H9 (cell line): ENCODE measurements at regions not wholly inside any gene's neighbourhood (a gene's known extent, or its start where the extent isn't known, plus 50 kb on each side); places are given as distances from the start of the nearest gene placed in this dataset.

Experiments
- DNase-seq: peaks from one replicate; pipeline ENCODE4 v3.0.0-alpha.2; 2017
- H2AFZ ChIP-seq: one replicate; pipeline ENCODE4 v1.6.1; 2013; ENCODE audit warnings: mild to moderate bottlenecking, low read length, control low read depth, moderate library complexity
- H2AK5ac ChIP-seq: 2 replicates; pipeline ENCODE4 v1.6.1; 2013; ENCODE audit warnings: low read length, control low read depth, mixed read lengths; ENCODE audit not compliant: insufficient read length
- H2BK120ac ChIP-seq: one replicate; pipeline ENCODE4 v1.6.1; 2013; ENCODE audit warnings: low read depth, mild to moderate bottlenecking, low read length, control low read depth, inconsistent platforms; ENCODE audit not compliant: poor library complexity, severe bottlenecking
- H2BK12ac ChIP-seq: 2 replicates; pipeline ENCODE4 v1.6.1; 2013; ENCODE audit warnings: low read length, control low read depth, mixed read lengths, low read depth; ENCODE audit not compliant: insufficient read length
- H2BK15ac ChIP-seq: 2 replicates; pipeline ENCODE4 v1.6.1; 2013; ENCODE audit warnings: low read depth, low read length, control low read depth
- H2BK20ac ChIP-seq: one replicate; pipeline ENCODE4 v1.6.1; 2013; ENCODE audit warnings: low read depth, mild to moderate bottlenecking, low read length, control low read depth, inconsistent platforms; ENCODE audit not compliant: poor library complexity, severe bottlenecking
- H2BK5ac ChIP-seq: 2 replicates; pipeline ENCODE4 v1.6.1; 2013; ENCODE audit warnings: low read length, control low read depth, mixed read lengths; ENCODE audit not compliant: insufficient read length
- H3K14ac ChIP-seq: 2 replicates; pipeline ENCODE4 v1.6.1; 2013; ENCODE audit warnings: low read length, control low read depth; ENCODE audit not compliant: insufficient read depth
- H3K18ac ChIP-seq: 2 replicates; pipeline ENCODE4 v1.6.1; 2013; ENCODE audit warnings: low read depth, mild to moderate bottlenecking, mixed read lengths, low read length, control low read depth; ENCODE audit not compliant: insufficient read length
- H3K23ac ChIP-seq: 2 replicates; pipeline ENCODE4 v1.6.1; 2013; ENCODE audit warnings: low read length, control low read depth, mixed read lengths, low read depth; ENCODE audit not compliant: insufficient read length
- H3K23me2 ChIP-seq: 2 replicates; pipeline ENCODE4 v1.6.1; 2013; ENCODE audit warnings: low read depth, mild to moderate bottlenecking, mixed read lengths, low read length, control low read depth; ENCODE audit not compliant: insufficient read length, poor library complexity, severe bottlenecking
- H3K27ac ChIP-seq: 2 replicates; pipeline ENCODE4 v1.5.1; 2013; ENCODE audit warnings: low read length, control low read depth, mixed read lengths, low read depth; ENCODE audit not compliant: insufficient read length
- H3K27me3 ChIP-seq: 2 replicates; pipeline ENCODE4 v1.6.1; 2013; ENCODE audit warnings: low read length, control low read depth, inconsistent platforms; ENCODE audit not compliant: insufficient read depth
- H3K4ac ChIP-seq: 2 replicates; pipeline ENCODE4 v1.6.1; 2013; ENCODE audit warnings: low read depth, mild to moderate bottlenecking, control low read depth, inconsistent platforms, low read length, moderate library complexity
- H3K4me1 ChIP-seq: 2 replicates; pipeline ENCODE4 v1.6.1; 2013; ENCODE audit warnings: low read length, control low read depth, inconsistent platforms; ENCODE audit not compliant: insufficient read depth
- H3K4me2 ChIP-seq: 2 replicates; pipeline ENCODE4 v1.6.1; 2013; ENCODE audit warnings: low read length, control low read depth, mixed read lengths; ENCODE audit not compliant: insufficient read length, insufficient read depth
- H3K56ac ChIP-seq: 2 replicates; pipeline ENCODE4 v1.6.1; 2013; ENCODE audit warnings: low read depth, mild to moderate bottlenecking, mixed read lengths, low read length, control low read depth; ENCODE audit not compliant: insufficient read length
- H3K79me1 ChIP-seq: 2 replicates; pipeline ENCODE4 v1.6.1; 2013; ENCODE audit warnings: low read depth, mild to moderate bottlenecking, moderate library complexity, low read length, control low read depth, inconsistent platforms; ENCODE audit not compliant: insufficient read depth, poor library complexity, severe bottlenecking
- H3K79me2 ChIP-seq: 2 replicates; pipeline ENCODE4 v1.6.1; 2013; ENCODE audit warnings: low read length, control low read depth, inconsistent platforms; ENCODE audit not compliant: insufficient read depth
- H3K9ac ChIP-seq: 2 replicates; pipeline ENCODE4 v1.6.1; 2013; ENCODE audit warnings: low read length, control low read depth, mixed read lengths; ENCODE audit not compliant: insufficient read length; ENCODE audit errors: extremely low read depth
- H3K9me3 ChIP-seq: one replicate; pipeline ENCODE4 v1.6.1; 2013; ENCODE audit warnings: low read depth, low read length, inconsistent platforms; ENCODE audit not compliant: control insufficient read depth
- H3T11ph ChIP-seq: one replicate; pipeline ENCODE4 v1.6.1; 2013; ENCODE audit warnings: mild to moderate bottlenecking, low read length, control low read depth, inconsistent platforms
- H4K20me1 ChIP-seq: one replicate; pipeline ENCODE4 v1.6.1; 2013; ENCODE audit not compliant: control insufficient read depth, insufficient read length, insufficient read depth
- H4K5ac ChIP-seq: 2 replicates; pipeline ENCODE4 v1.6.1; 2013; ENCODE audit warnings: low read depth, mild to moderate bottlenecking, mixed read lengths, low read length, control low read depth; ENCODE audit not compliant: insufficient read length
- H4K8ac ChIP-seq: replicated peaks from 2 replicates; pipeline ENCODE4 v1.6.1; 2013; ENCODE audit warnings: low read length, control low read depth, mixed read lengths, low read depth; ENCODE audit not compliant: insufficient read length
- H4K91ac ChIP-seq: 2 replicates; pipeline ENCODE4 v1.6.1; 2013; ENCODE audit warnings: low read depth, mild to moderate bottlenecking, moderate library complexity, mixed read lengths, low read length, control low read depth; ENCODE audit not compliant: insufficient read length
- H3K27ac Mint-ChIP-seq, 3 experiments: 2 replicates in 2 of 3; 3 replicates in 1 of 3; pipeline ENCODE4 v1.8.0; 2020 to 2021; ENCODE audit warnings: mixed read lengths in 3 of 3, mild to moderate bottlenecking in 1 of 3, moderate library complexity in 1 of 3
- H3K27me3 Mint-ChIP-seq: 2 replicates; pipeline ENCODE4 v1.8.0; 2021; ENCODE audit warnings: low read depth, mild to moderate bottlenecking, moderate library complexity, mixed read lengths
- H3K36me3 Mint-ChIP-seq, 3 experiments: 2 replicates in 2 of 3; 3 replicates in 1 of 3; pipeline ENCODE4 v1.8.0; 2020 to 2021; ENCODE audit warnings: low read depth in 3 of 3, mixed read lengths in 3 of 3; ENCODE audit not compliant: insufficient read depth in 1 of 3
- H3K4me1 Mint-ChIP-seq, 2 experiments: 2 replicates each; pipeline ENCODE4 v1.8.0; 2020; ENCODE audit warnings: mixed read lengths in 2 of 2
- H3K4me3 Mint-ChIP-seq, 2 experiments: 2 replicates in 1 of 2; 3 replicates in 1 of 2; pipeline ENCODE4 v1.8.0; 2020 to 2021; ENCODE audit warnings: mild to moderate bottlenecking in 2 of 2, mixed read lengths in 2 of 2, moderate library complexity in 1 of 2
- H3K9me3 Mint-ChIP-seq, 2 experiments: 2 replicates in 1 of 2; 3 replicates in 1 of 2; pipeline ENCODE4 v1.8.0; 2020; ENCODE audit warnings: mild to moderate bottlenecking in 2 of 2, mixed read lengths in 2 of 2, moderate library complexity in 1 of 2
- WGBS: extraction: QIAGEN DNeasy Blood & Tissue Kit; methylation state at CpG from one replicate; pipeline ENCODE4 v1.1.7; 2013; ENCODE audit warnings: missing lambda C conversion rate, low lambda C conversion rate, mixed read lengths; ENCODE audit not compliant: insufficient read length; ENCODE audit errors: extremely low coverage; 5-methylcytosine and 5-hydroxymethylcytosine counted together
- TF ChIP-seq, protein P1 (sequence below): fragments of 200-600 bp; sonication (generic); conservative IDR thresholded peaks from 3 replicates; pipeline ENCODE4 v1.8.0; 2021; ENCODE audit warnings: antibody characterized with exemption, mild to moderate bottlenecking

DNA sequence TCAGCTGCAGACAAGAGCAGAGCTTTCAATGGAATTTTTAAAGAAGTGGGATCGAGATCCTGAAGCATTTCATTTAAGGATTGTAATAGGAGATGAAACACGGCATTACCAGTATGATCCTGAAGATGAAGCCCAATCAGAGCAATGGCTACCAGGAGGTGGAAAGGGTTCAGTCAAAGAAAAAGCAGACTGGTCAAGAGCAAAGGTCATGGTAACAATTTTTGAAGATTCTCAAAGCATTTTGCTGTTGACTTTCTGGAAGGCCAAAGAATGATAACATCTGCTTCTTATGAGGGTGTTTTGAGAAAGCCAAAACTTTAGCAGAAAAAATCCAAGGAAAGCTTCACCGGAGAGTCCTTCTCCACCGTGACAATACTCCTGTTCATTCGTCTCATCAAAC, 204.3 kb upstream of the EEA1 start:
- Histone ChIP-seq H2BK120ac (no peak overlapping the region), H3K23me2 (no peaks in the 10 kb centered on the region), H3T11ph (no peak overlapping the region), H3K9ac (no peak overlapping the region), H3K79me2 (no peaks in the 10 kb centered on the region), H3K18ac (no peak overlapping the region), H3K4me1 (no peaks in the 10 kb centered on the region), H4K8ac (no peak overlapping the region), H2BK12ac (no peak overlapping the region), H3K27me3 (no peaks in the 10 kb centered on the region), H2AK5ac (no peak overlapping the region), H4K20me1 (no peaks in the 10 kb centered on the region), H2BK15ac (no peak overlapping the region), H3K9me3 (no peaks in the 10 kb centered on the region), H4K5ac (no peak overlapping the region), H2BK20ac (no peak overlapping the region), H3K27ac (no peak overlapping the region), H3K56ac (no peak overlapping the region), H3K14ac (no peak overlapping the region), H3K79me1 (no peaks in the 10 kb centered on the region), H2AFZ (no peak overlapping the region), H3K23ac (no peak overlapping the region), H2BK5ac (no peak overlapping the region), H3K4ac (no peak overlapping the region), H4K91ac (no peak overlapping the region), H3K4me2 (no peak overlapping the region)
- no peak overlapping the region for H3K27ac Mint-ChIP-seq
- H3K36me3 Mint-ChIP-seq, result no peaks in the 10 kb centered on the region
- no peaks in the 10 kb centered on the region for H3K27me3 Mint-ChIP-seq
- TF ChIP-seq, protein P1, sequence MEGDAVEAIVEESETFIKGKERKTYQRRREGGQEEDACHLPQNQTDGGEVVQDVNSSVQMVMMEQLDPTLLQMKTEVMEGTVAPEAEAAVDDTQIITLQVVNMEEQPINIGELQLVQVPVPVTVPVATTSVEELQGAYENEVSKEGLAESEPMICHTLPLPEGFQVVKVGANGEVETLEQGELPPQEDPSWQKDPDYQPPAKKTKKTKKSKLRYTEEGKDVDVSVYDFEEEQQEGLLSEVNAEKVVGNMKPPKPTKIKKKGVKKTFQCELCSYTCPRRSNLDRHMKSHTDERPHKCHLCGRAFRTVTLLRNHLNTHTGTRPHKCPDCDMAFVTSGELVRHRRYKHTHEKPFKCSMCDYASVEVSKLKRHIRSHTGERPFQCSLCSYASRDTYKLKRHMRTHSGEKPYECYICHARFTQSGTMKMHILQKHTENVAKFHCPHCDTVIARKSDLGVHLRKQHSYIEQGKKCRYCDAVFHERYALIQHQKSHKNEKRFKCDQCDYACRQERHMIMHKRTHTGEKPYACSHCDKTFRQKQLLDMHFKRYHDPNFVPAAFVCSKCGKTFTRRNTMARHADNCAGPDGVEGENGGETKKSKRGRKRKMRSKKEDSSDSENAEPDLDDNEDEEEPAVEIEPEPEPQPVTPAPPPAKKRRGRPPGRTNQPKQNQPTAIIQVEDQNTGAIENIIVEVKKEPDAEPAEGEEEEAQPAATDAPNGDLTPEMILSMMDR, result no peak
- no peaks in the 10 kb centered on the region for H3K9me3 Mint-ChIP-seq
- no peak for DNase-seq
- H3K4me1 Mint-ChIP-seq, result no peaks in the 10 kb centered on the region
- WGBS, result no CpG with 5 or more reads among the region's 5 CpGs
- no peak overlapping the region for H3K4me3 Mint-ChIP-seq
